ENCODE measurements at regions not wholly inside any gene's neighbourhood (a gene's known extent, or its start where the extent isn't known, plus 50 kb on each side); places are given as distances from the start of the nearest gene placed in this dataset.

- no peak overlapping the region for H3K4me3 Mint-ChIP-seq
- peak; percentile 25 for DNase-seq (ENCODE audit: low spot score)
- H3K27ac Mint-ChIP-seq, result no peak overlapping the region
- peaks cover 33% of the 10 kb centered on the region for H3K4me1 Mint-ChIP-seq
- ChIA-PET CTCF (interaction anchor here (0.5 to 1.3 kb wide), 15 partner anchors 8 to 740 kb away, joined by 3 to 6 read pairs (median 3); no protein-coding TSS in a partner anchor), POLR2A (no interaction called here)
- H3K27me3 Mint-ChIP-seq (ENCODE audit: low read depth), result no peaks in the 10 kb centered on the region
- ATAC-seq, result peak; percentile 55; the same call in 1 of the 2 replicates
- peaks cover 5% of the 10 kb centered on the region; the same call in 1 of the 2 replicates for H3K9me3 Mint-ChIP-seq
- H3K36me3 Mint-ChIP-seq, result no peaks in the 10 kb centered on the region
- no peak for TF ChIP-seq MLX (CRISPR knock-in tag; IDR thresholded peaks at IDR 0.05)
- no peak for TF ChIP-seq MXD4 (CRISPR knock-in tag; IDR thresholded peaks at IDR 0.05; ENCODE audit: borderline replicate concordance)
- TF ChIP-seq ZBTB43 (CRISPR knock-in tag; IDR thresholded peaks at IDR 0.05), result no peak
- TF ChIP-seq FOXJ3 (CRISPR knock-in tag; IDR thresholded peaks at IDR 0.05; ENCODE audit: borderline replicate concordance), result no peak
- TF ChIP-seq ZNF219 (CRISPR knock-in tag; IDR thresholded peaks at IDR 0.05; ENCODE audit: borderline replicate concordance), result no peak
- TF ChIP-seq HMGA2 (CRISPR knock-in tag; IDR thresholded peaks at IDR 0.05), result no peak
- TF ChIP-seq KAT7 (CRISPR knock-in tag; IDR thresholded peaks at IDR 0.05; ENCODE audit: borderline replicate concordance), result no peak
- TF ChIP-seq GABPB1 (CRISPR knock-in tag; IDR thresholded peaks at IDR 0.05), result no peak
- TF ChIP-seq ERG (CRISPR knock-in tag; IDR thresholded peaks at IDR 0.05), result no peak
- no peak for TF ChIP-seq ZNF263 (CRISPR knock-in tag; IDR thresholded peaks at IDR 0.05; ENCODE audit: low read depth)
- no peak for TF ChIP-seq NFATC4 (CRISPR knock-in tag; IDR thresholded peaks at IDR 0.05)
- TF ChIP-seq CDX4 (CRISPR knock-in tag; IDR thresholded peaks at IDR 0.05; ENCODE audit: borderline replicate concordance), result no peak
- TF ChIP-seq ESRRA (CRISPR knock-in tag; IDR thresholded peaks at IDR 0.05; ENCODE audit: borderline replicate concordance), result no peak
- TF ChIP-seq NR1H2 (CRISPR knock-in tag; IDR thresholded peaks at IDR 0.05), result no peak
- no peak for TF ChIP-seq ATF2 (CRISPR knock-in tag; IDR thresholded peaks at IDR 0.05; ENCODE audit: borderline replicate concordance, low read depth)
- TF ChIP-seq ATF1 (CRISPR knock-in tag; IDR thresholded peaks at IDR 0.05), result no peak
- TF ChIP-seq CTCF (IDR thresholded peaks at IDR 0.05), result no peak; the same call in 1 of the 2 replicates
Observed at GRCh38 chr16:65704866-65705265, 583.0 kb upstream of the CDH11 start.

GRCh38 chr16:65702707-65703402, 581.0 kb upstream of the CDH11 start:
- DNase-seq (ENCODE audit: low spot score), result no peak
- H3K27me3 Mint-ChIP-seq (ENCODE audit: low read depth), result no peaks in the 10 kb centered on the region
- H3K27ac Mint-ChIP-seq, result no peak overlapping the region
- peaks cover 44% of the 10 kb centered on the region for H3K4me1 Mint-ChIP-seq
- no peaks in the 10 kb centered on the region for H3K36me3 Mint-ChIP-seq
- TF ChIP-seq IRF1 (CRISPR knock-in tag; IDR thresholded peaks at IDR 0.05) (no peak), ZNF423 (CRISPR knock-in tag; IDR thresholded peaks at IDR 0.05) (no peak), ELF4 (CRISPR knock-in tag; IDR thresholded peaks at IDR 0.05; ENCODE audit: low read depth) (no peak), ZNF317 (CRISPR knock-in tag; IDR thresholded peaks at IDR 0.05; ENCODE audit: borderline replicate concordance, low read depth) (no peak)
- CTCF ChIA-PET, result no interaction called here
- ATAC-seq, result peak; percentile 62
- H3K9me3 Mint-ChIP-seq, result peaks cover 5% of the 10 kb centered on the region; the same call in 1 of the 2 replicates
- H3K4me3 Mint-ChIP-seq, result no peak overlapping the region
- POLR2A ChIA-PET, result interaction anchor here (0.6 kb wide), 1 partner anchor 11 kb away, joined by 3 read pairs; no protein-coding TSS in a partner anchor

Data from WTC11 (cell line).